C4-2B (cell line): ENCODE measurements at regions not wholly inside any gene's neighbourhood (a gene's known extent, or its start where the extent isn't known, plus 50 kb on each side); places are given as distances from the start of the nearest gene placed in this dataset.

Experiments
- CTCF ChIP-seq: fragments of 450-650 bp; conservative IDR thresholded peaks from 2 replicates; pipeline ENCODE4 v1.5.1; 2017; ENCODE audit warnings: mild to moderate bottlenecking
- ZFX ChIP-seq: fragments of 450-650 bp; IDR thresholded peaks from 2 replicates; pipeline ENCODE4 v1.6.1; 2017

GRCh38 chr20:17848249-17849048 lies 120.1 kb downstream of the SNX5 start:
- no peak for TF ChIP-seq CTCF
- TF ChIP-seq ZFX, result no peak
